Kidney (tissue), 13 donors: ENCODE measurements at regions not wholly inside any gene's neighbourhood (a gene's known extent, or its start where the extent isn't known, plus 50 kb on each side); places are given as distances from the start of the nearest gene placed in this dataset.

Experiments
- DNase-seq, 5 donors: peaks; one replicate each; pipeline ENCODE4 v3.0.0-alpha.2; 2013 to 2020
- FAIRE-seq: peaks from 2 replicates; lab custom pipeline; 2012; peaks lifted over from hg19 to GRCh38; lab: Jason Lieb, UNC
- H3K27ac ChIP-seq, 2 donors: one replicate each; pipeline ENCODE4 v1.7.0; 2013; ENCODE audit warnings: low read depth in 2 of 2, low read length in 2 of 2, inconsistent platforms in 1 of 2
- H3K27me3 ChIP-seq: one replicate; pipeline ENCODE4 v1.7.1; 2013; ENCODE audit warnings: low read length, inconsistent platforms; ENCODE audit not compliant: control insufficient read depth, insufficient read depth
- H3K36me3 ChIP-seq, 3 donors: one replicate each; pipeline versions ENCODE4 v1.7.0 to v1.7.1; 2013; ENCODE audit warnings: low read length in 3 of 3, control low read depth in 1 of 3, inconsistent platforms in 1 of 3; ENCODE audit not compliant: insufficient read depth in 3 of 3, control insufficient read depth in 2 of 3
- H3K4me1 ChIP-seq, 3 donors: one replicate each; pipeline versions ENCODE4 v1.7.0 to v1.7.1; 2013; ENCODE audit warnings: low read length in 3 of 3, inconsistent platforms in 1 of 3, low read depth in 1 of 3; ENCODE audit not compliant: control insufficient read depth in 2 of 3, insufficient read depth in 2 of 3
- H3K4me3 ChIP-seq, 3 donors: one replicate each; pipeline versions ENCODE4 v1.7.0 to v1.8.1; 2013; ENCODE audit warnings: low read length in 3 of 3, control low read depth in 1 of 3, inconsistent platforms in 1 of 3
- H3K9ac ChIP-seq, 3 donors: one replicate each; pipeline versions ENCODE4 v1.7.0 to v1.7.1; 2013; ENCODE audit warnings: low read length in 3 of 3, control low read depth in 1 of 3, inconsistent platforms in 1 of 3
- H3K9me3 ChIP-seq, 3 donors: one replicate each; pipeline versions ENCODE4 v1.7.0 to v1.7.1; 2013; ENCODE audit warnings: low read length in 3 of 3, control low read depth in 1 of 3, inconsistent platforms in 1 of 3; ENCODE audit not compliant: control insufficient read depth in 2 of 3, insufficient read depth in 1 of 3
- CTCF ChIP-seq: IDR thresholded peaks from 3 replicates; pipeline ENCODE4 v1.5.1; 2012; ENCODE audit warnings: mild to moderate bottlenecking, moderate library complexity, borderline replicate concordance; ENCODE audit not compliant: insufficient read depth; ENCODE audit errors: extremely low read depth
- intact Hi-C: fragments of 100-400 bp; cut with DNase I; formaldehyde crosslinking; loops from one replicate; pipeline ENCODE4 v1.11.1; 2022
- donor health status: control.
- donor health status: control.
- donor health status: control.
- donor health status: control.
- donor health status: control.
- donor health status: DM: yes; HTN: yes; CAD: no.
- donor health status: Normal renal cell carcinoma (clear cell type).

- intact Hi-C loops, result no loop called here
- Histone ChIP-seq H3K27ac (no peak overlapping the region), H3K9ac (no peak overlapping the region), H3K9me3 (no peaks in the 10 kb centered on the region), H3K4me3 (no peak overlapping the region), H3K27me3 (no peaks in the 10 kb centered on the region), H3K4me1 (peaks cover 0 to 5% (median 4%) of the 10 kb centered on the region in 3 donors), H3K36me3 (no peaks in the 10 kb centered on the region)
- no peak for TF ChIP-seq CTCF
- FAIRE-seq, result no peak
- no peak for DNase-seq
Observed at GRCh38 chr1:185480545-185480944, 163.5 kb upstream of the IVNS1ABP start.

- Histone ChIP-seq H3K27ac (no peak overlapping the region), H3K9me3 (no peaks in the 10 kb centered on the region), H3K36me3 (no peaks in the 10 kb centered on the region), H3K9ac (no peak overlapping the region), H3K4me3 (no peak overlapping the region), H3K27me3 (no peaks in the 10 kb centered on the region), H3K4me1 (peaks cover 0 to 5% (median 4%) of the 10 kb centered on the region in 3 donors)
- TF ChIP-seq CTCF, result no peak
- FAIRE-seq (no peak), DNase-seq (no peak)
- intact Hi-C loops, result no loop called here
Observed at GRCh38 chr1:185479796-185480195, 162.8 kb upstream of the IVNS1ABP start.

GRCh38 chr1:185478877-185479276 lies 161.8 kb upstream of the IVNS1ABP start:
- no peak for FAIRE-seq

More at GRCh38 chr1:185478877-185479276, 161.8 kb upstream of the IVNS1ABP start:
- intact Hi-C loops, result no loop called here
- Histone ChIP-seq H3K4me1 (peaks cover 0 to under 1% (median 0%) of the 10 kb centered on the region in 3 donors), H3K9me3 (no peaks in the 10 kb centered on the region), H3K9ac (no peak overlapping the region), H3K27me3 (no peaks in the 10 kb centered on the region), H3K27ac (no peak overlapping the region), H3K36me3 (no peaks in the 10 kb centered on the region), H3K4me3 (no peak overlapping the region)
- no peak for TF ChIP-seq CTCF
- DNase-seq, result no peak
